GM18861 (cell line): ENCODE measurements at regions not wholly inside any gene's neighbourhood (a gene's known extent, or its start where the extent isn't known, plus 50 kb on each side); places are given as distances from the start of the nearest gene placed in this dataset.
A peak's percentile ranks its signal among the peaks of the same experiment; 100 is the strongest.
"Not testable (repeated sequence)": the region's sequence is repeated elsewhere in the genome, so short reads cannot be mapped to it uniquely, and the experiment has no call there.

ENCODE experiments used
- ATAC-seq: cut with Tn5 transposase; IDR thresholded peaks from one replicate; pipeline ENCODE4 v1.9.1; 2021; ENCODE audit not compliant: unreplicated experiment

GRCh38 chr2:111439237-111439636, 318.5 kb downstream of the BCL2L11 start:
- ATAC-seq, result not testable (repeated sequence)

DNA sequence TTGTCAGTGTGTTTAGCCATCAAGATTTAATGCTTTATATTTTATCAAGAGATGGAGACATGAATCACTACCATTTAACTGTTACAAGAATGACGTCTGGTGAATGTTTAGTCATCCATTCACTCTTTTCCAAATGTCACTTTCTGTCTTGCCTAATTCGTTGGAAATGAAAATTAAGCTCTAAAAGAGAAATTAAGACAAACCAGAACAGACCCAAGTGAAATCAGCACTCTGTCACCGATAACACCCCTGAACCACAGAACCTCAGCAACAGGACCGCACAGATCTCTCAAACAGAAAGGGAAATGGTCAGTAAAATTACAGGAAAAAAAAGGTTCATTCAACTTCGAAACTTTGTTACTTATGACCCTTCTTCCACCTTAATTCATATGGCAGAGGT, 320.9 kb downstream of the BCL2L11 start:
- ATAC-seq, result not testable (repeated sequence)

DNA sequence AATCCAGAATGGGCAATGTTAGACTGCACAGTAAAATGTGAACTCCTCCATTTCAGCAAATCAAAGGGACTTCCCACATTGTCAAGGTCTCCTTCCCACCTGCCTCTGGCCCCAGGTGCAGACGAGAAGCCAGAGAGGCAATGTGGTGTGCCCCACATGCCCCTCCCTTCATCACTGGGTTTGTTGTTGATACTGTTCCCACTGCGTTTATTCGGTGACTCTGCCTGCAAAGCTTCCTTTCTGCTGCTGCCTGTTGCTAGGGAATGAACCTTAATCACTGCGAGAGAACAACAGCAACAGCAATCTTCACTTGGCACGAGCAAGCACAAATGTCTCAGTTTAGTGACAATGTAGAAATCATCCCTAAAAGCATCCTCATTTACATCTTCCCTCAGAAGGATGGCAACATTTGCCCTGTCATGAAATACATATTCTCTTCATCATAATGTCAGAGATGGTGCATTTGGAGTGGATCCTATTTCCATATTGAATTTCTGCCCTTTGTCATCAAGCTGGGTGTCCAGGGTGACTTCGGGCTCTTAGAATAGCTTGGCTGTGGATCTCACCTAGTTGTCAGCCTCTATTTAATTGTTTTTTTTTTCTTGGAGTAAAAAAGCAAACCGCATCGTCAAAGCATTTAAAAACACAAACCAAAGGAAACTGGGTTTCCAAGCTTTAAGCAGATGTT, 322.2 kb downstream of the BCL2L11 start:
- not testable (repeated sequence) for ATAC-seq

GRCh38 chr2:111444516-111444915, 323.8 kb downstream of the BCL2L11 start:
- ATAC-seq, result not testable (repeated sequence)

DNA sequence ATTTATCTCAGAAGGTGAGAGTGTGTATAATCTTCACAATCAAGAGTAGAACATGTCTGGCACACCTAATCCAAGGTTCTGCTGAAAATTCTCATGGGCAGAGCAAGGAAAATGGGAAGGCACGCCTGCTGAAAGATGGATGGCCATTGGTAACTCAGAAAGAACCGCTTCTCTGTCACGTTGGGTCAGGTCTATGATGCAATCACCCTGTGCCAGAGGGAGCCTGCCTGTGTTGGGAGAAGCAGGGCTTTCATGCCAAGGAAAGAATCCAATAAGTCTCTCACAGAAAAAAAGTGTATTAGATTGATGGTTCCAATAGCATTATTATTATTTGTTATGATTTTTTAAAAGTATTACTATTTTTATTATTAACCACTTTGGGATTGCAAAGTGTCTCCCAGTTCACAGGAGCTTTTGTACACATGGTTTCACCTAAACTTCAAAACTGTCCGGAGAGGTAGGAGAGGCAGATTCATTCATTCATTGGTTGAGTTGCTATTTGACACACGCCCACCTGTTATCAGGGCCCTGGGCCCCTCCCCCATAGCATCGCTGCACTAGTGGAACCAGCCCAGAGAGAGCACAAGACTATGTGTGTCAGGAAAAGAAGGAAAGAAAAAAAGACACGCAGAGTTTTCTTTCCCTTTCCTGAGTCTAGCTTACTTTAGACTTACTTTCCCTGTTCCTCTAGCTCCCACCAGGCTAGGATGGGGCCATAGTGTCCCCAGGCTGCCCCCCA, 324.6 kb downstream of the BCL2L11 start:
- ATAC-seq, result not testable (repeated sequence)

DNA sequence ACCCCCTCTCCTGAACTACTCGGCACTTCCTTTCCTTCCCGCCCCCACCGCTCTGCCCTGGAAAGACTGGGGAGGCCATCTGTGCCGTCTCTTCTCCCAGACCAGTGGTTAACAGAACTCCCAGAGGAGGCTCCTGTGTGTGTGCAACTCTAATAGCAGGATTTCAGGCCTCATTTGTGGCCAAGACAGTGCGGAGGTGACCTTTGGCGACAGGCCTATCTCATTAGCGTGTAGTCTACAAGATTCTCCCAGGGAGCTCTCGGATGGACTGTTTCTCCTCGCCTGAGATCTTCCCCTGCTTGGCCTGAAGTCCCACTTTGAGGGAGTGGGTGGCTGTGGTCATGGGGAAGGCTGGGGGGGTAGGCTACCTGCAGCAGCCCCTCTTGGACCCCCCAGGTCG, 325.2 kb downstream of the BCL2L11 start:
- ATAC-seq, result not testable (repeated sequence)

- ATAC-seq, result not testable (repeated sequence)
These were observed 326.8 kb downstream of the BCL2L11 start for GRCh38 chr2:111447482-111447881.

DNA sequence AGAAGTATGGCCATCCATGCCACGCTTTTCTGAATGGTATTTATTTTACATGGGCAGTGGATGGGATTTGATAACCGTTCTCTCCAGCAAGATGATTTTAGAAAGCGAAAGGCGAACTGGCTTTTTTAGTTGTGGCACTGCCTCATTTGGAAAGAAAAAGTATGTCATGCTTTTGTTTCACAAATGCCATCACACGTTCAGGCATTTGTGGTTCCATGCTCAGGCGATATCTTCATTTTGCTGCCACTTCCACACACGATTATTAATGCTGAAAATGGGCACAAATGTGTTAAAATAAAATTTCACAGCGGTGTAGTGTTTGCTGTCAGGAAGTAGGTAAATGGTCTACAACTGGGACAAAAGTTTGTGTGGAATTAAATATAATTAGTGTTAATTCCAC, 328.1 kb downstream of the BCL2L11 start:
- ATAC-seq, result not testable (repeated sequence)

GRCh38 chr2:111450526-111450925, 329.8 kb downstream of the BCL2L11 start:
- ATAC-seq, result not testable (repeated sequence)

GRCh38 chr2:111451692-111452199, 331.0 kb downstream of the BCL2L11 start:
- not testable (repeated sequence) for ATAC-seq

GRCh38 chr2:111452208-111452607, 331.5 kb downstream of the BCL2L11 start:
- not testable (repeated sequence) for ATAC-seq

- not testable (repeated sequence) for ATAC-seq
These were observed 332.6 kb downstream of the BCL2L11 start for GRCh38 chr2:111453308-111453707.

- ATAC-seq, result not testable (repeated sequence)
These were observed 333.1 kb downstream of the BCL2L11 start for GRCh38 chr2:111453816-111454215.

- peak; percentile 71 for ATAC-seq
These were observed 333.7 kb downstream of the BCL2L11 start for GRCh38 chr2:111454404-111454803.

DNA sequence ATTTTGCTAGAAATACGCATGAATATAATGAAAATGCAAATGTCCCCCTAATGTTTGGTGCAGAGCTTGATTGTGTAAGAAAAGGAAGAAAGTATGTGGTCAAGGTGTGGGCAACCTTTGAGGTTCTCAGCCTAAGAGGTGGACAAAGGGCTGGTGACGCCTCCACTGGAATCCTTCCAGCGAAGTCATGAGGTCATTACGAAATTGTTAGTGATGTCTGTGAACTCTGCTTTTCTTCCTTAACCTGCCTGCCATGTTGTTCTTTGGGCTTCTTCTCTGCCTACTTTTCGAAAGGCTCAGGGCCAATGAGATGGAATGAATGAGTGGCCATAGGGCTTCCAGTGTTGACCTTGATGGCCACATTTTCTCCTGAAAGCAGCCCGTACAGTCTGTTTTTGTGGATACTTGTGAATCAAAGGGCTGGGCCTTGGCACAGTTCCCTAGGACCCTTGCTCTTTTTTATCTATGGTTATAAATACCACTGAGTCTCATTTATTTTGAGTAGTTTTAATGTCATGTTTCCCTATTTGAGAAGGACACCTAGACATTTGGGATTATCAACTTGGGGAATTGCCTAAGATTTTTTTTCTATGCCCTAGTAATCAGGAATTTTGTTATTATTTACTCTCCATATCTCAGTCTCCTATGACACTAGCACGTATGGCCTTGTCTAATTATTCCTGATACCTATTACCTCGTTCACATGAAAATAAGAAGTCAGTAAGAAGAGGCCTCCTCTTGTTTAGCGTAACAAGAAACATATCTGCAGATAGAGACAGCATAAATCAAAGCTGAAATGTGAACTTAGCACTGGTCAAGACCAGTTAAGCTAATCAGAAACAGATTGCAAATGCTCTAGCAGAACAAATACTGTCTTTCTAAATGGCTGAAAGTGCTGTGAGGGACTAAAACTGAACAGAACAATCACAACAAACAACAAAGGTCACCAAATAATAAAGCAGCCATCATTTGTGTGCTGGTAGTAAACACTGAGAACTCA, 334.6 kb downstream of the BCL2L11 start:
- ATAC-seq, result not testable (repeated sequence)

GRCh38 chr2:111457191-111457590, 336.5 kb downstream of the BCL2L11 start:
- not testable (repeated sequence) for ATAC-seq

- not testable (repeated sequence) for ATAC-seq
These were observed 340.2 kb downstream of the BCL2L11 start for GRCh38 chr2:111460901-111461300.

- ATAC-seq, result not testable (repeated sequence)
These were observed 341.1 kb downstream of the BCL2L11 start for GRCh38 chr2:111461831-111462230.

- ATAC-seq, result not testable (repeated sequence)
These were observed 341.9 kb downstream of the BCL2L11 start for GRCh38 chr2:111462572-111462971.

- not testable (repeated sequence) for ATAC-seq
These were observed 342.6 kb downstream of the BCL2L11 start for GRCh38 chr2:111463238-111463848.
